WTC11 (cell line): ENCODE measurements at regions not wholly inside any gene's neighbourhood (a gene's known extent, or its start where the extent isn't known, plus 50 kb on each side); places are given as distances from the start of the nearest gene placed in this dataset.

ENCODE experiments used
- ATAC-seq: fragments of 200-7000 bp; cut with Tn5 transposase; 2 replicates; pipeline ENCODE4 v1.10.0; 2021; ENCODE audit warnings: mild to moderate bottlenecking, moderate library complexity
- CTCF ChIA-PET: fragments of 300-600 bp; sonication (Branson Sonifier 250); formaldehyde crosslinking; loops from one replicate; lab custom pipeline; 2021; ENCODE audit warnings: antibody characterized with exemption; lab: Charles Lee
- POLR2A ChIA-PET: fragments of 350-600 bp; sonication (Branson Sonifier 250); formaldehyde crosslinking; loops from one replicate; lab custom pipeline; 2021; ENCODE audit warnings: antibody characterized with exemption; lab: Charles Lee
- DNase-seq: peaks from one replicate; pipeline ENCODE4 v3.0.0; 2021; ENCODE audit warnings: low spot score
- H3K27ac Mint-ChIP-seq: 2 replicates; pipeline ENCODE4 v1.8.0; 2021; ENCODE audit warnings: mixed read lengths
- H3K27me3 Mint-ChIP-seq: 2 replicates; pipeline ENCODE4 v1.8.0; 2021; ENCODE audit warnings: low read depth, mild to moderate bottlenecking, moderate library complexity, mixed read lengths
- H3K36me3 Mint-ChIP-seq: 2 replicates; pipeline ENCODE4 v1.8.0; 2021; ENCODE audit warnings: mixed read lengths
- H3K4me1 Mint-ChIP-seq: 2 replicates; pipeline ENCODE4 v1.8.0; 2022; ENCODE audit warnings: mixed read lengths
- H3K4me3 Mint-ChIP-seq: 2 replicates; pipeline ENCODE4 v1.8.0; 2021; ENCODE audit warnings: mild to moderate bottlenecking, moderate library complexity, mixed read lengths
- H3K9me3 Mint-ChIP-seq: 2 replicates; pipeline ENCODE4 v1.8.0; 2021; ENCODE audit warnings: mixed read lengths
- ARID4B ChIP-seq: sonication (generic); formaldehyde crosslinking; IDR thresholded peaks from 2 replicates; pipeline ENCODE4 v1.8.0; 2023; ENCODE audit warnings: missing genetic modification reagents, mild to moderate bottlenecking, borderline replicate concordance
- ATF2 ChIP-seq: sonication (generic); formaldehyde crosslinking; IDR thresholded peaks from 2 replicates; pipeline ENCODE4 v1.8.1; 2022; ENCODE audit warnings: low read depth, missing genetic modification reagents, borderline replicate concordance
- ATF6 ChIP-seq: sonication (generic); formaldehyde crosslinking; IDR thresholded peaks from 2 replicates; pipeline ENCODE4 v1.8.1; 2023; ENCODE audit warnings: mild to moderate bottlenecking, missing genetic modification reagents
- ETV6 ChIP-seq: sonication (generic); formaldehyde crosslinking; IDR thresholded peaks from 2 replicates; pipeline ENCODE4 v1.8.1; 2022; ENCODE audit warnings: mild to moderate bottlenecking, missing genetic modification reagents
- GABPB1 ChIP-seq: sonication (generic); formaldehyde crosslinking; IDR thresholded peaks from 2 replicates; pipeline ENCODE4 v1.8.1; 2023; ENCODE audit warnings: mild to moderate bottlenecking, missing genetic modification reagents
- IRF1 ChIP-seq: sonication (generic); formaldehyde crosslinking; IDR thresholded peaks from 2 replicates; pipeline ENCODE4 v1.8.0; 2023; ENCODE audit warnings: missing genetic modification reagents
- SMAD4 ChIP-seq: sonication (generic); formaldehyde crosslinking; IDR thresholded peaks from 2 replicates; pipeline ENCODE4 v1.8.0; 2022; ENCODE audit warnings: mild to moderate bottlenecking, missing genetic modification reagents
- ZNF138 ChIP-seq: sonication (generic); formaldehyde crosslinking; conservative IDR thresholded peaks from 2 replicates; pipeline ENCODE4 v1.8.1; 2022; ENCODE audit warnings: mild to moderate bottlenecking, moderate library complexity, missing genetic modification reagents
- ZNF232 ChIP-seq: sonication (generic); formaldehyde crosslinking; IDR thresholded peaks from 2 replicates; pipeline ENCODE4 v1.8.0; 2022; ENCODE audit warnings: mild to moderate bottlenecking, missing genetic modification reagents
- ZNF532 ChIP-seq: fragments of 250-450 bp; sonication (Bioruptor Pico); IDR thresholded peaks from 2 replicates; pipeline ENCODE4 v1.9.0; 2021; ENCODE audit warnings: mild to moderate bottlenecking, borderline replicate concordance
- TF ChIP-seq, protein P1 (sequence below): fragments of 250-450 bp; sonication (Bioruptor Pico); IDR thresholded peaks from 2 replicates; pipeline ENCODE4 v1.9.0; 2021; ENCODE audit warnings: mild to moderate bottlenecking
- TF ChIP-seq, protein P2 (sequence below): fragments of 250-450 bp; sonication (Bioruptor Pico); IDR thresholded peaks from 2 replicates; pipeline ENCODE4 v1.8.0; 2021; ENCODE audit warnings: mild to moderate bottlenecking

DNA sequence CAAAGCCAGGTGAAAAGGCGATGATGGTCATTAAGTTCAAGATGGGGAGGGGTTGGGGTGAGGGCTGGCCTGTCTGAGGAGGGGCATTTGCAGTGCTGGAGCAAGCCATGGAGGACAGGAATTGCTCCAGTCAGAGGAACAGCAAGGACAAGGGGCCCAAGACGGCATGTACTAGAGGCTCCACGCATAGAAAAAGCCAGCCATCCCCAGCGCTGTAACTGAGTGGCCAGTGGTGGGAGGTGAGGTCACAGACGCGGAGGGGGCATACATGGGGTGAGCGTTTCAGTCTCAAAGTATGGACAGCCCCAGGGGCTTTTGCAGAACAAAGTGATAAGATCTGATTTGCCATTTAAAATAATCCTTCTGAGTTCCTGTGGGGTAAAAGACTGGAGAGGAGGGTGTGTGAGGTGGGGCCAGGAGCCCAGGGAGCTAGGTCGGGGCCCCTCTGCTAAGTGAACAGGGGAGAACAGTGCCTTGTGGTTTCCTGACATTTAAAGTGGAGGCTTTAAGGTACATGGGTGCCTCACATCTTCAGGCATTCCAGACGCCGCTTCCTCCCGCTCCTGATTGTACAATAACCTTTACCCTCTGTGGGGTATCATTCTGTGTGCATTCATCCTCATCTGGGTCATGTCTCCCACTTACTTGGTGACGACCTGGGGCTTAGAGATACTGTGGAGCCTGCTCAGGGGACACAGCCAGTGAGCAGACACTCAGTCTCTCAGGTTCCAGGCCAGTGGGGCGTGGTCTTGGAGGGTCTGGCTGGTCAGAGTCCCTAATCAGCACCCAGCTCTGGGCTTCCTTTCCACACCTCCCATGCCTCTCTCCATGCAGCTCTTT is 105.6 kb upstream of the GPR26 start:
- POLR2A ChIA-PET: no interaction called here
- CTCF ChIA-PET: interaction anchor here (1.2 kb wide), 1 partner anchor 518 kb away, joined by 3 read pairs; no protein-coding TSS in a partner anchor
- H3K27me3 Mint-ChIP-seq: peaks cover 3% of the 10 kb centered on the region; the same call in 1 of the 2 replicates
- H3K36me3 Mint-ChIP-seq: no peaks in the 10 kb centered on the region
- ATAC-seq: no peak
- no peaks in the 10 kb centered on the region for H3K9me3 Mint-ChIP-seq
- no peak overlapping the region for H3K27ac Mint-ChIP-seq
- no peak for DNase-seq
- no peak overlapping the region for H3K4me3 Mint-ChIP-seq
- H3K4me1 Mint-ChIP-seq: peaks cover 11% of the 10 kb centered on the region
- TF ChIP-seq IRF1 (CRISPR knock-in tag) (no peak), ATF2 (CRISPR knock-in tag) (no peak), GABPB1 (no peak), ZNF532 (no peak)

GRCh38 chr10:123561141-123561440 is 105.1 kb upstream of the GPR26 start:
- peaks cover 3% of the 10 kb centered on the region; the same call in 1 of the 2 replicates for H3K9me3 Mint-ChIP-seq
- H3K27ac Mint-ChIP-seq: no peak overlapping the region
- H3K4me1 Mint-ChIP-seq: peaks cover 11% of the 10 kb centered on the region
- no peak overlapping the region for H3K4me3 Mint-ChIP-seq
- H3K27me3 Mint-ChIP-seq: peaks cover 3% of the 10 kb centered on the region; the same call in 1 of the 2 replicates
- no peak for ATAC-seq
- CTCF ChIA-PET: interaction anchor here (1.2 kb wide), 1 partner anchor 518 kb away, joined by 3 read pairs; no protein-coding TSS in a partner anchor
- no peak for DNase-seq
- POLR2A ChIA-PET: no interaction called here
- no peaks in the 10 kb centered on the region for H3K36me3 Mint-ChIP-seq
- TF ChIP-seq ARID4B (CRISPR knock-in tag): no peak
- no peak for TF ChIP-seq ZNF232 (CRISPR knock-in tag)
- TF ChIP-seq ETV6 (CRISPR knock-in tag): no peak

- ChIA-PET POLR2A (no interaction called here), CTCF (interaction anchor here (1.7 kb wide), 1 partner anchor 81 kb away, joined by 3 read pairs; no protein-coding TSS in a partner anchor)
- Mint-ChIP-seq H3K9me3 (peaks cover 5% of the 10 kb centered on the region; the same call in 1 of the 2 replicates), H3K4me1 (peaks cover 11% of the 10 kb centered on the region), H3K27me3 (peaks cover 5% of the 10 kb centered on the region), H3K36me3 (no peaks in the 10 kb centered on the region), H3K27ac (no peak overlapping the region), H3K4me3 (no peak overlapping the region)
- TF ChIP-seq, protein P1, sequence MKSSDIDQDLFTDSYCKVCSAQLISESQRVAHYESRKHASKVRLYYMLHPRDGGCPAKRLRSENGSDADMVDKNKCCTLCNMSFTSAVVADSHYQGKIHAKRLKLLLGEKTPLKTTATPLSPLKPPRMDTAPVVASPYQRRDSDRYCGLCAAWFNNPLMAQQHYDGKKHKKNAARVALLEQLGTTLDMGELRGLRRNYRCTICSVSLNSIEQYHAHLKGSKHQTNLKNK (CRISPR knock-in tag): no peak
- TF ChIP-seq ATF6 (CRISPR knock-in tag): no peak
- TF ChIP-seq ZNF232 (CRISPR knock-in tag): no peak
- TF ChIP-seq, protein P2, sequence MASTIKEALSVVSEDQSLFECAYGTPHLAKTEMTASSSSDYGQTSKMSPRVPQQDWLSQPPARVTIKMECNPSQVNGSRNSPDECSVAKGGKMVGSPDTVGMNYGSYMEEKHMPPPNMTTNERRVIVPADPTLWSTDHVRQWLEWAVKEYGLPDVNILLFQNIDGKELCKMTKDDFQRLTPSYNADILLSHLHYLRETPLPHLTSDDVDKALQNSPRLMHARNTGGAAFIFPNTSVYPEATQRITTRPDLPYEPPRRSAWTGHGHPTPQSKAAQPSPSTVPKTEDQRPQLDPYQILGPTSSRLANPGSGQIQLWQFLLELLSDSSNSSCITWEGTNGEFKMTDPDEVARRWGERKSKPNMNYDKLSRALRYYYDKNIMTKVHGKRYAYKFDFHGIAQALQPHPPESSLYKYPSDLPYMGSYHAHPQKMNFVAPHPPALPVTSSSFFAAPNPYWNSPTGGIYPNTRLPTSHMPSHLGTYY (CRISPR knock-in tag): no peak
- no peak for TF ChIP-seq SMAD4
- TF ChIP-seq ZNF138 (CRISPR knock-in tag): no peak
- DNase-seq (no peak), ATAC-seq (no peak)
Observed at GRCh38 chr10:123562387-123562786, 103.8 kb upstream of the GPR26 start.
